IMR-90 (cell line): ENCODE measurements at regions not wholly inside any gene's neighbourhood (a gene's known extent, or its start where the extent isn't known, plus 50 kb on each side); places are given as distances from the start of the nearest gene placed in this dataset.

Experiments
- ATAC-seq: fragments of 200-7000 bp; cut with Tn5 transposase; 2 replicates; pipeline ENCODE4 v1.9.1; 2020; ENCODE audit warnings: low read depth, mild to moderate bottlenecking, moderate library complexity
- BruUV-seq: library from RNA; stranded (reverse); fragments of 400-500 nt; replicated peaks from 2 replicates; lab custom pipeline; 2021; lab: Mats Ljungman, UMichigan
- CTCF ChIA-PET: fragments of 300-600 bp; formaldehyde crosslinking; extraction: SDS; loops from one replicate; lab custom pipeline; 2021; ENCODE audit warnings: antibody characterized with exemption; lab: Yijun Ruan, JAX
- POLR2A ChIA-PET: fragments of 300-600 bp; sonication (Branson Sonifier 250); formaldehyde crosslinking; loops from one replicate; lab custom pipeline; 2022; ENCODE audit warnings: antibody characterized with exemption; ENCODE audit not compliant: unreplicated experiment; lab: Charles Lee
- DNase-seq: peaks from one replicate; pipeline ENCODE4 v3.0.0; 2013
- H2AFZ ChIP-seq: replicated peaks from 2 replicates; pipeline ENCODE3; 2013; ENCODE audit warnings: low read length, mild to moderate bottlenecking; ENCODE audit not compliant: poor library complexity
- H2AK5ac ChIP-seq: 2 replicates; pipeline ENCODE4 v1.6.1; 2013; ENCODE audit warnings: low read depth, low read length, inconsistent platforms
- H2AK9ac ChIP-seq: replicated peaks from 2 replicates; pipeline ENCODE3; 2013; ENCODE audit warnings: mild to moderate bottlenecking, low read depth, low read length, moderate library complexity; ENCODE audit not compliant: poor library complexity
- H2BK120ac ChIP-seq: 2 replicates; pipeline ENCODE4 v1.6.1; 2013; ENCODE audit warnings: low read depth, low read length, inconsistent platforms
- H2BK15ac ChIP-seq: 3 replicates; pipeline ENCODE4 v1.6.1; 2013; ENCODE audit warnings: low read depth, low read length, inconsistent platforms
- H2BK20ac ChIP-seq: 2 replicates; pipeline ENCODE4 v1.6.1; 2013; ENCODE audit warnings: low read depth, mild to moderate bottlenecking, inconsistent platforms, low read length, moderate library complexity
- H2BK5ac ChIP-seq: 2 replicates; pipeline ENCODE4 v1.6.1; 2013; ENCODE audit warnings: mild to moderate bottlenecking, low read depth, low read length, inconsistent platforms; ENCODE audit not compliant: poor library complexity, severe bottlenecking
- H3K14ac ChIP-seq: replicated peaks from 2 replicates; pipeline ENCODE4 v1.6.1; 2013; ENCODE audit warnings: low read depth, low read length, inconsistent platforms
- H3K18ac ChIP-seq: 2 replicates; pipeline ENCODE4 v1.6.1; 2013; ENCODE audit warnings: low read depth, low read length, control low read depth
- H3K23ac ChIP-seq: 2 replicates; pipeline ENCODE4 v1.6.1; 2013; ENCODE audit warnings: low read depth, low read length, inconsistent platforms
- H3K27ac ChIP-seq: 2 replicates; pipeline ENCODE4 v1.5.1; 2013; ENCODE audit warnings: mild to moderate bottlenecking, control low read depth, low read length; ENCODE audit not compliant: insufficient read depth
- H3K27me3 ChIP-seq: 2 replicates; pipeline ENCODE4 v1.6.1; 2013; ENCODE audit warnings: low read length; ENCODE audit not compliant: control insufficient read depth, insufficient read depth
- H3K36me3 ChIP-seq: 2 replicates; pipeline ENCODE4 v1.6.1; 2013; ENCODE audit warnings: low read length, mixed read lengths; ENCODE audit not compliant: control insufficient read depth, insufficient read depth
- H3K4ac ChIP-seq: 2 replicates; pipeline ENCODE4 v1.6.1; 2013; ENCODE audit warnings: low read depth, low read length, inconsistent platforms
- H3K4me1 ChIP-seq: 2 replicates; pipeline ENCODE4 v1.6.1; 2013; ENCODE audit warnings: low read length, mixed read lengths; ENCODE audit not compliant: control insufficient read depth, insufficient read depth
- H3K4me2 ChIP-seq: 2 replicates; pipeline ENCODE4 v1.6.1; 2013; ENCODE audit warnings: low read depth, mild to moderate bottlenecking, control low read depth, low read length, moderate library complexity
- H3K4me3 ChIP-seq: 2 replicates; pipeline ENCODE4 v1.5.1; 2013; ENCODE audit warnings: low read depth, mild to moderate bottlenecking, control low read depth, low read length, moderate library complexity; ENCODE audit not compliant: insufficient read depth
- H3K56ac ChIP-seq: 2 replicates; pipeline ENCODE4 v1.6.1; 2013; ENCODE audit warnings: low read length, inconsistent platforms; ENCODE audit not compliant: insufficient read depth; ENCODE audit errors: extremely low read depth
- H3K79me1 ChIP-seq, 2 experiments: 2 replicates each; pipeline ENCODE4 v1.6.1; 2013; ENCODE audit warnings: low read length in 2 of 2, inconsistent platforms in 1 of 2, low read depth in 1 of 2
- H3K9ac ChIP-seq: 2 replicates; pipeline ENCODE4 v1.6.1; 2013; ENCODE audit warnings: low read depth, low read length, control low read depth
- H3K9me1 ChIP-seq: 2 replicates; pipeline ENCODE4 v1.6.1; 2013; ENCODE audit warnings: low read length, inconsistent platforms; ENCODE audit not compliant: insufficient read depth
- H3K9me3 ChIP-seq: 2 replicates; pipeline ENCODE4 v1.6.1; 2013; ENCODE audit warnings: low read length; ENCODE audit not compliant: control insufficient read depth, insufficient read depth
- H4K20me1 ChIP-seq: 2 replicates; pipeline ENCODE4 v1.6.1; 2013; ENCODE audit warnings: low read length, inconsistent platforms; ENCODE audit not compliant: insufficient read depth
- H4K5ac ChIP-seq: 2 replicates; pipeline ENCODE4 v1.6.1; 2013; ENCODE audit warnings: mild to moderate bottlenecking, low read depth, low read length, control low read depth
- H4K8ac ChIP-seq, 2 experiments: 2 replicates each; pipeline ENCODE4 v1.6.1; 2013; ENCODE audit warnings: low read depth in 2 of 2, low read length in 2 of 2, control low read depth in 1 of 2, inconsistent platforms in 1 of 2
- H4K91ac ChIP-seq: 2 replicates; pipeline ENCODE4 v1.6.1; 2013; ENCODE audit warnings: low read depth, low read length, inconsistent platforms; ENCODE audit not compliant: insufficient read depth
- BHLHE40 ChIP-seq: fragments of 150-350 bp; IDR thresholded peaks from 2 replicates; pipeline ENCODE4 v1.6.1; 2016; ENCODE audit warnings: mild to moderate bottlenecking, low read depth, low read length
- MAFK ChIP-seq: IDR thresholded peaks from 2 replicates; pipeline ENCODE4 v1.6.1; 2012; ENCODE audit warnings: low read depth, low read length, improper control_type of control experiment
- MAZ ChIP-seq: IDR thresholded peaks from 2 replicates; pipeline ENCODE4 v1.6.1; 2012; ENCODE audit warnings: low read depth, mild to moderate bottlenecking, low read length, improper control_type of control experiment, moderate library complexity, borderline replicate concordance
- NFE2L2 ChIP-seq: fragments of 150-350 bp; IDR thresholded peaks from 2 replicates; pipeline ENCODE4 v1.6.1; 2016; ENCODE audit warnings: low read depth, mild to moderate bottlenecking, low read length
- RCOR1 ChIP-seq: IDR thresholded peaks from 2 replicates; pipeline ENCODE4 v1.6.1; 2012; ENCODE audit warnings: mild to moderate bottlenecking, low read length, improper control_type of control experiment; ENCODE audit not compliant: insufficient replicate concordance
- RFX5 ChIP-seq: IDR thresholded peaks from 2 replicates; pipeline ENCODE4 v1.8.0; 2012; ENCODE audit warnings: low read depth, mild to moderate bottlenecking, low read length, moderate library complexity
- WGBS, 2 experiments: methylation state at CpG; one replicate each; pipeline versions ENCODE4 v1.1.5 to v1.1.7; 2013; ENCODE audit warnings: missing lambda C conversion rate in 2 of 2; ENCODE audit not compliant: insufficient read length in 1 of 2; ENCODE audit errors: extremely low coverage in 2 of 2; 5-methylcytosine and 5-hydroxymethylcytosine counted together
- dilution Hi-C: fragments of 300-500 bp; cut with HindIII; formaldehyde crosslinking; loops from one replicate; pipeline ENCODE4 v1.14.3; 2018; ENCODE audit warnings: low sequenced_read_pairs; ENCODE audit not compliant: unreplicated experiment
- in situ Hi-C: fragments of 300-500 bp; cut with MboI; formaldehyde crosslinking; loops from 3 replicates; pipeline ENCODE4 v1.14.3; 2019; ENCODE audit warnings: low sequenced_read_pairs, inconsistent platforms, mixed read lengths
- intact Hi-C: fragments of 100-400 bp; cut with micrococcal nuclease; formaldehyde crosslinking; loops from 2 replicates; pipeline ENCODE4 v1.10.0; 2022
- TF ChIP-seq, protein P1 (sequence below): fragments of 150-350 bp; IDR thresholded peaks from 2 replicates; pipeline ENCODE4 v1.6.1; 2017; ENCODE audit warnings: mild to moderate bottlenecking, antibody characterized with exemption, low read length, low read depth
- TF ChIP-seq, protein P2 (sequence below): fragments of 150-350 bp; IDR thresholded peaks from 2 replicates; pipeline ENCODE4 v1.6.1; 2016; ENCODE audit warnings: low read depth, mild to moderate bottlenecking, low read length, moderate library complexity, borderline replicate concordance

DNA sequence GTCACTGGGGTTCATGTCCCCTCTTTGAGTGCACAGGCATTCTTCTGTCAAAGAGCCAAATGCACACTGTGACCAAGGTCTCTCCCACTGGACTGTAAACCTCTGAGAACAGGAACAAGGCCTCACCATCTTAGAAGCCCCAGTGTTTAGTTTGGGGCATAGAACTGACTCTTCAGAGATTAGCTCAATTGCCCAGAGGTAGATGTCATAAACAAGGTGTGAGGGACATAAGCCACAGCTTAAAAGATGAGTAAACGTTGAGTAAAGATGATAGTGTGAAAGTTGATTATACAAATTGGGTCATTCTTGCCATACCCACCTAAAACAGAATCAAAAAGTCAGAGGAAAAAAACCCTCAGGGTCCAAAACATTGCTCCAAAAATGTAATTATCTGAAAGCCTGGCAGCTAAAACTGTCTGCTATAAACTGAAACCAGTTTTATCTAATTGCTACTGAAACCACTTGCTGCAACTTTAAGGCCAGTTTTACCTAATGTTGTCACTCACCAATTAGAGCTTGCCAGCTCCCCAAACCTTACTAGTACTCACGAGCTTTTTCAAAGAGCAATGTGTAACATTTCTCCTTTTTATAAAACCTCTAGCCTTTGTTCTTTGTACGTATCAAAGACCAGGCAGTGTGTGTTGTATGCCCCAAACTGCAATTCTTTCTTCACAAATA, 415.2 kb downstream of the RAP2B start:
- no peak overlapping the region for H3K56ac ChIP-seq
- H3K4me1 ChIP-seq = no peaks in the 10 kb centered on the region
- H3K14ac ChIP-seq = no peak overlapping the region
- no peaks in the 10 kb centered on the region for H3K9me3 ChIP-seq
- no peak overlapping the region for H2AK5ac ChIP-seq
- H2AFZ ChIP-seq = no peak overlapping the region
- intact Hi-C loops = no loop called here
- H2BK120ac ChIP-seq = no peak overlapping the region
- ChIA-PET CTCF (no interaction called here), POLR2A (no interaction called here)
- dilution Hi-C loops = no loop called here
- no peaks in the 10 kb centered on the region for H3K79me1 ChIP-seq
- no peak overlapping the region for H4K8ac ChIP-seq
- no peak for DNase-seq
- no peaks in the 10 kb centered on the region for H3K9me1 ChIP-seq
- H3K4ac ChIP-seq = no peak overlapping the region
- H2BK20ac ChIP-seq = no peak overlapping the region
- TF ChIP-seq, protein P1, sequence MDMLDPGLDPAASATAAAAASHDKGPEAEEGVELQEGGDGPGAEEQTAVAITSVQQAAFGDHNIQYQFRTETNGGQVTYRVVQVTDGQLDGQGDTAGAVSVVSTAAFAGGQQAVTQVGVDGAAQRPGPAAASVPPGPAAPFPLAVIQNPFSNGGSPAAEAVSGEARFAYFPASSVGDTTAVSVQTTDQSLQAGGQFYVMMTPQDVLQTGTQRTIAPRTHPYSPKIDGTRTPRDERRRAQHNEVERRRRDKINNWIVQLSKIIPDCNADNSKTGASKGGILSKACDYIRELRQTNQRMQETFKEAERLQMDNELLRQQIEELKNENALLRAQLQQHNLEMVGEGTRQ = no peak
- TF ChIP-seq RCOR1 (no peak), MAZ (no peak), NFE2L2 (no peak), BHLHE40 (no peak), MAFK (no peak), RFX5 (no peak)
- TF ChIP-seq, protein P2, sequence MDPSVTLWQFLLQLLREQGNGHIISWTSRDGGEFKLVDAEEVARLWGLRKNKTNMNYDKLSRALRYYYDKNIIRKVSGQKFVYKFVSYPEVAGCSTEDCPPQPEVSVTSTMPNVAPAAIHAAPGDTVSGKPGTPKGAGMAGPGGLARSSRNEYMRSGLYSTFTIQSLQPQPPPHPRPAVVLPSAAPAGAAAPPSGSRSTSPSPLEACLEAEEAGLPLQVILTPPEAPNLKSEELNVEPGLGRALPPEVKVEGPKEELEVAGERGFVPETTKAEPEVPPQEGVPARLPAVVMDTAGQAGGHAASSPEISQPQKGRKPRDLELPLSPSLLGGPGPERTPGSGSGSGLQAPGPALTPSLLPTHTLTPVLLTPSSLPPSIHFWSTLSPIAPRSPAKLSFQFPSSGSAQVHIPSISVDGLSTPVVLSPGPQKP = no peak
- H4K5ac ChIP-seq = no peak overlapping the region
- no peaks in the 10 kb centered on the region for H4K20me1 ChIP-seq
- peaks cover 2% of the 10 kb centered on the region; the same call in 1 of the 2 replicates for H3K27me3 ChIP-seq
- H3K36me3 ChIP-seq = no peaks in the 10 kb centered on the region
- WGBS, 2 experiments = no CpG with 5 or more reads among the region's 3 CpGs
- BruUV-seq = no TSS peak
- no peak overlapping the region for H3K18ac ChIP-seq
- no peak overlapping the region for H3K4me3 ChIP-seq
- no peak overlapping the region for H2AK9ac ChIP-seq
- no peak for ATAC-seq
- in situ Hi-C loops = no loop called here
- no peak overlapping the region for H3K27ac ChIP-seq
- H3K23ac ChIP-seq = no peak overlapping the region
- H2BK15ac ChIP-seq = no peak overlapping the region
- H2BK5ac ChIP-seq = no peak overlapping the region
- H4K91ac ChIP-seq = no peak overlapping the region
- H3K9ac ChIP-seq = no peak overlapping the region
- H3K4me2 ChIP-seq = no peak overlapping the region
